Activated T-cell treated with anti-CD3 and anti-CD28 coated beads for 24 hours (primary cell): ENCODE measurements at regions not wholly inside any gene's neighbourhood (a gene's known extent, or its start where the extent isn't known, plus 50 kb on each side); places are given as distances from the start of the nearest gene placed in this dataset.

Source experiments
- DNase-seq: peaks from one replicate; pipeline ENCODE4 v3.0.0-alpha.2; 2020; ENCODE audit warnings: low read depth

GRCh38 chr17:56737421-56738161, 96.1 kb downstream of the C17orf67 start:
- no peak for DNase-seq

GRCh38 chr17:56739376-56739775, 94.3 kb downstream of the C17orf67 start:
- no peak for DNase-seq

GRCh38 chr17:56739776-56740175, 93.9 kb downstream of the C17orf67 start:
- no peak for DNase-seq

GRCh38 chr17:56740481-56740880, 93.2 kb downstream of the C17orf67 start:
- no peak for DNase-seq
